Endodermal cell (in vitro differentiated cells): ENCODE measurements at regions not wholly inside any gene's neighbourhood (a gene's known extent, or its start where the extent isn't known, plus 50 kb on each side); places are given as distances from the start of the nearest gene placed in this dataset.

ENCODE experiments used
- DNase-seq: peaks from one replicate; pipeline ENCODE4 v3.0.0-alpha.2; 2017
- H3K27ac ChIP-seq: 2 replicates; pipeline ENCODE4 v1.5.1; 2013; ENCODE audit warnings: mild to moderate bottlenecking, low read depth, low read length, moderate library complexity
- H3K27me3 ChIP-seq: 2 replicates; pipeline ENCODE4 v1.6.1; 2013; ENCODE audit warnings: mild to moderate bottlenecking, low read length, moderate library complexity; ENCODE audit not compliant: insufficient read depth, control insufficient read depth, poor library complexity, severe bottlenecking
- H3K36me3 ChIP-seq: 2 replicates; pipeline ENCODE4 v1.7.0; 2013; ENCODE audit warnings: mild to moderate bottlenecking, low read length, moderate library complexity; ENCODE audit not compliant: control insufficient read depth, insufficient read depth
- H3K4me1 ChIP-seq: one replicate; pipeline ENCODE4 v1.7.0; 2013; ENCODE audit warnings: low read length; ENCODE audit not compliant: control insufficient read depth, insufficient read depth
- H3K4me3 ChIP-seq: 2 replicates; pipeline ENCODE4 v1.5.1; 2013; ENCODE audit warnings: mild to moderate bottlenecking, low read length, moderate library complexity
- H3K9ac ChIP-seq: 2 replicates; pipeline ENCODE4 v1.6.1; 2013; ENCODE audit warnings: mild to moderate bottlenecking, low read length, moderate library complexity; ENCODE audit not compliant: poor library complexity, severe bottlenecking; ENCODE audit errors: extremely low read depth
- H3K9me3 ChIP-seq: 2 replicates; pipeline ENCODE4 v1.6.1; 2013; ENCODE audit warnings: mild to moderate bottlenecking, low read length, moderate library complexity; ENCODE audit not compliant: control insufficient read depth
- H3K27ac Mint-ChIP-seq: 2 replicates; pipeline ENCODE4 v1.8.0; 2020; ENCODE audit warnings: mixed read lengths
- H3K27me3 Mint-ChIP-seq: 2 replicates; pipeline ENCODE4 v1.8.0; 2021; ENCODE audit warnings: mild to moderate bottlenecking, mixed read lengths; ENCODE audit not compliant: insufficient read depth
- H3K36me3 Mint-ChIP-seq: 2 replicates; pipeline ENCODE4 v1.8.0; 2020; ENCODE audit warnings: low read depth, mixed read lengths
- H3K4me1 Mint-ChIP-seq: 2 replicates; pipeline ENCODE4 v1.8.0; 2020; ENCODE audit warnings: mixed read lengths
- H3K4me3 Mint-ChIP-seq: 2 replicates; pipeline ENCODE4 v1.8.0; 2020; ENCODE audit warnings: mild to moderate bottlenecking, moderate library complexity, mixed read lengths
- H3K9me3 Mint-ChIP-seq: 2 replicates; pipeline ENCODE4 v1.8.0; 2020; ENCODE audit warnings: mild to moderate bottlenecking, mixed read lengths
- CTCF ChIP-seq: fragments of 200-600 bp; sonication (generic); conservative IDR thresholded peaks from 2 replicates; pipeline ENCODE4 v1.5.0; 2021; ENCODE audit warnings: antibody characterized with exemption, mild to moderate bottlenecking
- WGBS, 2 experiments: methylation state at CpG; one replicate each; pipeline versions ENCODE4 v1.1.5 to v1.1.7; 2013; ENCODE audit warnings: missing lambda C conversion rate in 2 of 2, mixed read lengths in 1 of 2; ENCODE audit not compliant: insufficient coverage in 1 of 2, insufficient read length in 1 of 2; 5-methylcytosine and 5-hydroxymethylcytosine counted together

GRCh38 chr10:44083719-44084400 lies 301.0 kb downstream of the CXCL12 start:
- DNase-seq = no peak
- no peaks in the 10 kb centered on the region for H3K36me3 ChIP-seq
- no peaks in the 10 kb centered on the region for H3K27me3 ChIP-seq
- H3K9ac ChIP-seq = no peak overlapping the region
- H3K27me3 Mint-ChIP-seq = no peaks in the 10 kb centered on the region
- no peak for TF ChIP-seq CTCF
- WGBS, 2 experiments = 84 to 100% methylated on average over 1 to 3 of the region's 3 CpGs
- H3K36me3 Mint-ChIP-seq = no peaks in the 10 kb centered on the region
- H3K27ac ChIP-seq = no peak overlapping the region
- H3K4me1 Mint-ChIP-seq = peaks cover 16% of the 10 kb centered on the region
- H3K4me1 ChIP-seq = peaks cover 13% of the 10 kb centered on the region
- no peaks in the 10 kb centered on the region for H3K9me3 Mint-ChIP-seq
- no peaks in the 10 kb centered on the region for H3K9me3 ChIP-seq
- H3K4me3 Mint-ChIP-seq = no peak overlapping the region
- H3K4me3 ChIP-seq = no peak overlapping the region
- H3K27ac Mint-ChIP-seq = peak overlapping the region; percentile 17

- H3K4me3 ChIP-seq = no peak overlapping the region
- H3K27ac ChIP-seq = no peak overlapping the region
- no peak for TF ChIP-seq CTCF
- H3K9me3 ChIP-seq = no peaks in the 10 kb centered on the region
- H3K27me3 ChIP-seq = no peaks in the 10 kb centered on the region
- Mint-ChIP-seq H3K4me1 (peaks cover 5% of the 10 kb centered on the region), H3K9me3 (peaks cover under 1% of the 10 kb centered on the region), H3K4me3 (no peak overlapping the region), H3K27me3 (peaks cover 3% of the 10 kb centered on the region), H3K27ac (no peak overlapping the region), H3K36me3 (no peaks in the 10 kb centered on the region)
- no peaks in the 10 kb centered on the region for H3K36me3 ChIP-seq
- no peak for DNase-seq
- H3K9ac ChIP-seq = no peak overlapping the region
- WGBS, 2 experiments = 98 to 100% methylated on average over 1 to 2 of the region's 2 CpGs
- no peaks in the 10 kb centered on the region for H3K4me1 ChIP-seq
Measured at GRCh38 chr10:44071479-44071878, 313.4 kb downstream of the CXCL12 start.

GRCh38 chr10:44070282-44070681 lies 314.6 kb downstream of the CXCL12 start:
- Histone ChIP-seq H3K4me1 (no peaks in the 10 kb centered on the region), H3K9me3 (no peaks in the 10 kb centered on the region), H3K36me3 (no peaks in the 10 kb centered on the region), H3K27ac (no peak overlapping the region), H3K4me3 (no peak overlapping the region), H3K9ac (no peak overlapping the region), H3K27me3 (no peaks in the 10 kb centered on the region)
- no peaks in the 10 kb centered on the region for H3K9me3 Mint-ChIP-seq
- DNase-seq = no peak
- TF ChIP-seq CTCF = no peak
- H3K4me1 Mint-ChIP-seq = peaks cover 5% of the 10 kb centered on the region
- no peak overlapping the region for H3K27ac Mint-ChIP-seq
- no peak overlapping the region for H3K4me3 Mint-ChIP-seq
- 94 to 100% methylated on average over 1 to 5 of the region's 5 CpGs for WGBS, 2 experiments
- H3K27me3 Mint-ChIP-seq = peaks cover 3% of the 10 kb centered on the region
- no peaks in the 10 kb centered on the region for H3K36me3 Mint-ChIP-seq
